Fibroblast of pulmonary artery (primary cell): ENCODE measurements at regions not wholly inside any gene's neighbourhood (a gene's known extent, or its start where the extent isn't known, plus 50 kb on each side); places are given as distances from the start of the nearest gene placed in this dataset.
"Not testable (repeated sequence)": the region's sequence is repeated elsewhere in the genome, so short reads cannot be mapped to it uniquely, and the experiment has no call there.

Experiments
- DNase-seq: peaks from one replicate; pipeline ENCODE4 v3.0.0-alpha.2; 2010; ENCODE audit warnings: low read depth
- H3K4me3 ChIP-seq: replicated peaks from 2 replicates; pipeline ENCODE4 v1.5.1; 2011; ENCODE audit warnings: low read depth, mild to moderate bottlenecking, control low read depth, low read length, moderate library complexity
- TF ChIP-seq, protein P1 (sequence below): IDR thresholded peaks from 2 replicates; pipeline ENCODE4 v1.5.1; 2011; ENCODE audit warnings: mild to moderate bottlenecking, control low read depth, low read length, inconsistent platforms; ENCODE audit errors: missing control alignments

DNA sequence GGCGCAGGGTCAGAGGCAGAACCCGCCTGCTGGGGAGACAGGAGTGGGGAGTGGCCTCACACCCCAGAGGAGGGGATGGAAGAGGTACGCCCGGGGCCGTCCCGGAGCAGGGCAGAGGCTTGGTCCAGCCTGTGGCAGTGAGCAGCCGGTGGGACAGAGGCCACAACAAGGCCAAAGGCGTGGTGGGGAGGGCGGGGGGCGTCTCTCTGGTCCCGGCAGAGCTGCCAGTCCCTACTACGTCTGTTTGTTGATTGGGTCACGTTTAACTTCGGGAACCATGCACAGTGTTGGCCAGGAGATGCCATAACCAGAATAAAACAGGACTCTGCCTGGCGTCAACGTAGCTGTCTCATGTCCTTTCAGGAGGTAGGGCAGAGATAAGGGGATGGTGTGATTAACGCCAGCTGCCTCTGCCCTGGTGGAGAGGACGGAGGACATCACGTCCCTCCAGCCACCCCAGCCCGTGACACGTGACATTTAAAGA lies 192.8 kb downstream of the BANP start:
- H3K4me3 ChIP-seq = no peak overlapping the region
- peak; percentile 49 for DNase-seq
- TF ChIP-seq, protein P1, sequence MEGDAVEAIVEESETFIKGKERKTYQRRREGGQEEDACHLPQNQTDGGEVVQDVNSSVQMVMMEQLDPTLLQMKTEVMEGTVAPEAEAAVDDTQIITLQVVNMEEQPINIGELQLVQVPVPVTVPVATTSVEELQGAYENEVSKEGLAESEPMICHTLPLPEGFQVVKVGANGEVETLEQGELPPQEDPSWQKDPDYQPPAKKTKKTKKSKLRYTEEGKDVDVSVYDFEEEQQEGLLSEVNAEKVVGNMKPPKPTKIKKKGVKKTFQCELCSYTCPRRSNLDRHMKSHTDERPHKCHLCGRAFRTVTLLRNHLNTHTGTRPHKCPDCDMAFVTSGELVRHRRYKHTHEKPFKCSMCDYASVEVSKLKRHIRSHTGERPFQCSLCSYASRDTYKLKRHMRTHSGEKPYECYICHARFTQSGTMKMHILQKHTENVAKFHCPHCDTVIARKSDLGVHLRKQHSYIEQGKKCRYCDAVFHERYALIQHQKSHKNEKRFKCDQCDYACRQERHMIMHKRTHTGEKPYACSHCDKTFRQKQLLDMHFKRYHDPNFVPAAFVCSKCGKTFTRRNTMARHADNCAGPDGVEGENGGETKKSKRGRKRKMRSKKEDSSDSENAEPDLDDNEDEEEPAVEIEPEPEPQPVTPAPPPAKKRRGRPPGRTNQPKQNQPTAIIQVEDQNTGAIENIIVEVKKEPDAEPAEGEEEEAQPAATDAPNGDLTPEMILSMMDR = no peak

- not testable (repeated sequence) for H3K4me3 ChIP-seq, DNase-seq
- TF ChIP-seq, protein P1 = peak; percentile 4
Measured at GRCh38 chr16:88145376-88145775, 194.1 kb downstream of the BANP start.

GRCh38 chr16:88145824-88146405 lies 194.7 kb downstream of the BANP start:
- not testable (repeated sequence) for H3K4me3 ChIP-seq, DNase-seq

GRCh38 chr16:88148078-88148477 lies 196.8 kb downstream of the BANP start:
- H3K4me3 ChIP-seq, DNase-seq: not testable (repeated sequence)

GRCh38 chr16:88148682-88149081 lies 197.4 kb downstream of the BANP start:
- not testable (repeated sequence) for H3K4me3 ChIP-seq, DNase-seq

GRCh38 chr16:88149158-88149603 lies 197.9 kb downstream of the BANP start:
- DNase-seq, H3K4me3 ChIP-seq: not testable (repeated sequence)

GRCh38 chr16:88149663-88150062 lies 198.4 kb downstream of the BANP start:
- H3K4me3 ChIP-seq = not testable (repeated sequence)

DNA sequence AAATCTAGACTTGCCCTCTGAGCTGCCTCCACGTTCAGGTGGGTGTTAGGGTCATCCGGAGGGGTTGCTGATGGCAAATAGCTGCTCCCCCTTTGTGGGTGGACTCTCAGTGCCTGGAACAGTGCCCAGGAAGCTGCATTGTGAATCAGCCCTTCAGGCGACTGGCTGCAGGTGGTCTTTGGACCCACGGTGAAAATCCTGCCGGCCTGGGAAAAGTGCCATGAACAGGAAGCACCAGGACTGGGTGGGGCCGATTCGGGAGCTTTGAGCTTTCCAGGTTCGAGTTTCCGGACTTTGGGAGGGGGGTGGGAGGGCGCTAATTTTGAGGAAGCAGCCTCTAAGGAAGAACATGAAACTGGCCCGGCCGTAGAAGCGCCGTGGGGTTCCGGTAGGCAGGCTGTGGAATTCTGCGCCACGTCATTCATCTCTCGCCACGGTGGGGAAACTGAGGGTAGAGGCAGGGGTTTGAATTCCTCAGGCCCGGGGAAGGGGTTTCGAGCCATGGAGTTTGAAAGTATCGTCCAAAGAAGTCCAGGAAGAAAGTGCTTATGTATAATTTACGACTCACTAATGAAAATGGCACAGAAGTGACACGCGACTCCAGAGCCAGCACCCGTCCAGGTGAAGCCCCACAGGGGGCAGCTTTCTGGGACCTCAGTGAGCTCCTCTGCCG lies 199.4 kb downstream of the BANP start:
- not testable (repeated sequence) for H3K4me3 ChIP-seq, DNase-seq

More at GRCh38 chr16:88149663-88150062, 198.4 kb downstream of the BANP start:
- not testable (repeated sequence) for DNase-seq

DNA sequence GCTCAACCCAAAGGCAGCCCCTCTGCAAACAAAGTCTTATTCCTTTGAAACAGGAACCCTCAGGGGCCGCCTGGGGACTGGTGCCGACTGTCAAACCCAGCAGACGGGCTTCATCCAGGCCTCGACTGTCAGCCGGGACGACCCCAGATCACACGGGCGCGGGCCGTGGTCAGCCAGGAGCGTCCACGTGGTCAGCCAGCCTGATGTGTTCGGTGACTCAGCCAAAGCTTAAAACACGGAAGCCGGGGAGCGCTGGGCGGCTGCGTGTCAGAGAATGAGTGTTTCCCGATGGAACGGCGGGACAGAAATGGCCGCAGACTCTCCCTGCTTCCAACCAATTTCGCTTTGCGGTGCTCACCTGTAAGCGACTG lies 199.9 kb downstream of the BANP start:
- not testable (repeated sequence) for DNase-seq, H3K4me3 ChIP-seq

GRCh38 chr16:88151859-88152843 lies 200.9 kb downstream of the BANP start:
- DNase-seq, H3K4me3 ChIP-seq: not testable (repeated sequence)

GRCh38 chr16:88152879-88153278 lies 201.6 kb downstream of the BANP start:
- not testable (repeated sequence) for DNase-seq, H3K4me3 ChIP-seq

GRCh38 chr16:88153516-88153915 lies 202.3 kb downstream of the BANP start:
- not testable (repeated sequence) for DNase-seq, H3K4me3 ChIP-seq

- not testable (repeated sequence) for H3K4me3 ChIP-seq, DNase-seq
Measured at GRCh38 chr16:88154886-88155285, 203.7 kb downstream of the BANP start.

DNA sequence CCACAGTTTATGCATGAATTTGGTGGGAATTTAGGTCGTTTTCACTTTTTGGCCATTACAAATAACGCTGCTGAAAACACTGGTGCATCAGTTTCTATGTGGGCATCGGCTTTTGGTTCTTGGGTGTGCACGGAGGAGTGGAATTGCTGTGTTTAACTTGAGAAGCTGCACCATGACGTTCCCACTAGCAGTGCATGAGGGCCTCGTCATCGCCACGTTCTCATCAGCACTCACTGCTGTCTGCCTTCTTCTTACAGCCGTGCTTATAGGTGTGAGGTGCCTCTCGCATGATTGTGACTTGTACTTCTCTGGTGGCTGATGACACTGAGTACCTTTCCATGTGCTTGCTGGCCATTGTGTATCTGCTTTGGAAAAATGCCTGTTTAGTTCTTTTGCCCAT lies 204.4 kb downstream of the BANP start:
- not testable (repeated sequence) for DNase-seq, H3K4me3 ChIP-seq

- H3K4me3 ChIP-seq, DNase-seq: not testable (repeated sequence)
Measured at GRCh38 chr16:88156640-88157283, 205.5 kb downstream of the BANP start.

GRCh38 chr16:88157686-88158085 lies 206.5 kb downstream of the BANP start:
- DNase-seq, H3K4me3 ChIP-seq: not testable (repeated sequence)
